ENCODE measurements at regions not wholly inside any gene's neighbourhood (a gene's known extent, or its start where the extent isn't known, plus 50 kb on each side); places are given as distances from the start of the nearest gene placed in this dataset.

DNA sequence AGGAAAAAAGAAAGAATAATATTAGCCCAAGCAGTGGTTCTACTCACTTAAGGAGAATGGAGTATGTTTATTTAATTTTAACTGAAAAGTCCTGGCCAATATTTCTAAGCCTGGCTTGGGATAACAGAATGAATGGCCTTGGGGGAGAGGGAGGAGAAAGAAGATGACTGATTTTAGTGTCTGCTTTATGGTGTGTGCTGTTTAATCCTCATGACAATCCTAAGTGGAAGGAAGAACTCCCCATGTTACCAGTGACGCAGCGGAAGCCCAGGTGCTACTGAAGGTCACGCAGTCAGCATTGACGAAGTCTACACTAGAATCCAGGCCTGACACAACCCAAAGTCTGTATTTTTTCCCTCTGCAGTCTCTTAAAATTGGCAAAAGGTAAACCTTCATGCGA is 50.5 kb downstream of the PALM2AKAP2 start:
- DNase-seq (ENCODE audit: low read depth) = no peak

DNA sequence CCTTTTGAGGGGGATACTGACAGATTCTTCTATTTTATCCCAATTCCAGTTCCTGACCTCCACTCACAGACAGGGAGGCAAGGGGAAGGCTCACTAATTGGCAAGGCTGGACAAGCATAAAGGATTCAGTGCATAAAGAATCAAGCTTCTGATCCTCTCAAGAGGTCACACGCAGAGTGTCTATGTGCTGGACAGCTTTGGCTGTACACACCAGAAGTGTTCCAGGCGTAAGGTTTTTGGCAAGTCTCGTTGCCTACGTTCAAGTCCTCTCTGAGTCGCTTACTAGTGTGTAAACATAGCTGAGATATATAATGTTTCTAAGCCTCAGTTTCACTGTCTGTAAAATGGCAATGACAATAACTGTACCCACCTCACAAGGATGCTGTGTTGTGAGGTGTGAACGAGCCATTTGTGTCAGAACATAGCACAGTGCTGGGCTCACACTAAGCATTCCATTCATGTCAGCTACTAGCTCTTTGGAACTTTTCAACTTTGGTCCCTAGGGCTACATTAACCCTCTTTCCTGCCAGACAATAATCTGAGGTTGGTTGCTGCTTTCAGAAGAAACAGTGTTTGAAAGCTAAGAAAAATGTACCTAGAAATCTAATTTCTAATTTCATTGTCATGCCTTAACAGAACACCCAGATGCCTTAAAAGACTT is 52.1 kb downstream of the PALM2AKAP2 start:
- DNase-seq (ENCODE audit: low read depth) = no peak

- no peak for DNase-seq (ENCODE audit: low read depth)
Measured at GRCh38 chr9:109834855-109835254, 54.9 kb downstream of the PALM2AKAP2 start.

DNA sequence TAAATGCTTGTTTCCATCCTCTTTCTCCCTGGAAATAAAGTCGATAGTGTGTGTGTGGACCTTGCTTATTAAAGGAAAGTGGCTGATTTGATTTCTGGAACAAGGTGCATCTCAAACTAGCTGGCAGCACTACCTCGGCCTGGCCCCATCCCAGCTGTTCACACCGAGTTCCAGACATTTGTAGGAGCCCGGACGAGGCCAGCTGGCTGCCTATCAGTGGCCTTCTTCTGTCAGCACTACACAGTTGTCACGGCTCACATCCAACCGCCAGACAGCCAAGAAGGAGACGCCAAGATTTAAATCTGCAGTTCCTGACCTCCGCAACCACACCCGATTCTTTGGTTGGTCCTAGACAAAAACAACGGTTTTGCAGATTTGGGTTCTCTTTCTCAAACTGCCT is 63.6 kb downstream of the PALM2AKAP2 start:
- DNase-seq (ENCODE audit: low read depth) = no peak

GRCh38 chr9:109845226-109845625 is 65.2 kb downstream of the PALM2AKAP2 start:
- no peak for DNase-seq (ENCODE audit: low read depth)

GRCh38 chr9:109846776-109847175 is 66.8 kb downstream of the PALM2AKAP2 start:
- peak; percentile 5 for DNase-seq (ENCODE audit: low read depth)

GRCh38 chr9:109852556-109852955 is 72.6 kb downstream of the PALM2AKAP2 start:
- no peak for DNase-seq (ENCODE audit: low read depth)

GRCh38 chr9:109855540-109855939 is 75.5 kb downstream of the PALM2AKAP2 start:
- DNase-seq (ENCODE audit: low read depth) = no peak

GRCh38 chr9:109856785-109857184 is 76.8 kb downstream of the PALM2AKAP2 start:
- DNase-seq (ENCODE audit: low read depth) = peak; percentile 76

- peak; percentile 60 for DNase-seq (ENCODE audit: low read depth)
Measured at GRCh38 chr9:109857336-109857735, 77.3 kb downstream of the PALM2AKAP2 start.

GRCh38 chr9:109859447-109859846 is 79.4 kb downstream of the PALM2AKAP2 start:
- DNase-seq (ENCODE audit: low read depth) = no peak

- DNase-seq (ENCODE audit: low read depth) = no peak
Measured at GRCh38 chr9:109860521-109860920, 80.5 kb downstream of the PALM2AKAP2 start.

DNA sequence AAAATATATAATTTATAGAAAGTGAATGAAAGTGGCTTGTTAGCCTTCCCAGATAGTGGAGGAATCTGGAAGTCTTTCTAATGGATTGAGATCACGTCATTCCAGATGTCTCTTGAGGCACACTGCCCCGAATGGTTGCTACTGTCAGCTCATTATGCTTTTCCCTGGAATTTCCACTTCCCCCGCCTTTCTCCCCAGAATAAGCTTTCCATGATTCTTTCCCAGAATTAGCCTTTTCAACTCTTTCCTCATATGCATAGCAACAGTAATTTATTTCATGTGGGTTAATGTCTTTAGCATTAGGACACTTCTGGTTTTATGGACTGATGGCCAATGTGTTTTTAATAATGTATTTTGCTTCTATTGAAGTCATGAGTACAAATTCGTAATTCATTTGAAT is 81.5 kb downstream of the PALM2AKAP2 start:
- peak; percentile 77 for DNase-seq (ENCODE audit: low read depth)

- no peak for DNase-seq (ENCODE audit: low read depth)
Measured at GRCh38 chr9:109861918-109862317, 81.9 kb downstream of the PALM2AKAP2 start.

DNA sequence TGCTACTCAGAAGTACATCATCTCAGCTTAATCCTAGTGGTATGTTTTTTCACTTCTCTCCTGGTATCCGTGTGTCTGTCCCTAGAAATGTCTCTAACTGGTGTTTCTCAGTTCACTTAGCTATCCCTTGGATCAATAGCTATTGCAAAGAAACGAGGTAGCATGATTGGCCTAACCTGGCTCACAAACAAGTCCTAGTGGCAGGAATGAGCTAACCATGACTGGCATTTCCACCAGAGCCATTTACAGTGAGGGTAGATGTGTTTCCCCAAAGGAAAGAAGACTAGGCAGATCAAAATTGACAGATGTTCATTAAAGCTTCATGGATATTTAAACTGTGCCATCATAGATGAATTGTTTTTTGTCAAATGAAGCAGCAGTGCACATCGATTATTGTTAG is 82.5 kb downstream of the PALM2AKAP2 start:
- DNase-seq (ENCODE audit: low read depth) = no peak

DNA sequence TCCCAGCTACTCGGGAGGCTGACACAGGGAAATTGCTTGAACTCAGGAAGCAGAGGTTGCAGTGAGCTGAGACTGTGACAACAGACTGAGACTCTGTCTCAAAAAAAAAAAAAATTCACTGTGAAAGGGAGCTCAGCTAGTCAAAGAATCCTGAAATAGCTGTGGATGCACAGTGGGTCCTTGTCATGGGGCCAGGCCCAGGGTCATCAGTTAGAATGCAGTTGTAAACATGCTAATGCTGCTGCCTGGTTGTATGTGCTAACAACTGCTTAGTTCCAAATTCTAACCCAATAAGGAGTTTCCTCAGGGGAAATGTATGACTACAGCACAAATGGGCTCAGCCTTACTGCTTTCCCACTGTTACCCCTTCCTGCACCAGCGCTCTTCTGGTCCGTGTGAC is 84.0 kb downstream of the PALM2AKAP2 start:
- peak; percentile 24 for DNase-seq (ENCODE audit: low read depth)

GRCh38 chr9:109865521-109865920 is 85.5 kb downstream of the PALM2AKAP2 start:
- DNase-seq (ENCODE audit: low read depth) = no peak

GRCh38 chr9:109868207-109868606 is 88.2 kb downstream of the PALM2AKAP2 start:
- DNase-seq (ENCODE audit: low read depth) = peak; percentile 23

GRCh38 chr9:109868722-109869121 is 88.7 kb downstream of the PALM2AKAP2 start:
- DNase-seq (ENCODE audit: low read depth) = no peak

- DNase-seq (ENCODE audit: low read depth) = no peak
Measured at GRCh38 chr9:109870365-109870764, 90.4 kb downstream of the PALM2AKAP2 start.

DNA sequence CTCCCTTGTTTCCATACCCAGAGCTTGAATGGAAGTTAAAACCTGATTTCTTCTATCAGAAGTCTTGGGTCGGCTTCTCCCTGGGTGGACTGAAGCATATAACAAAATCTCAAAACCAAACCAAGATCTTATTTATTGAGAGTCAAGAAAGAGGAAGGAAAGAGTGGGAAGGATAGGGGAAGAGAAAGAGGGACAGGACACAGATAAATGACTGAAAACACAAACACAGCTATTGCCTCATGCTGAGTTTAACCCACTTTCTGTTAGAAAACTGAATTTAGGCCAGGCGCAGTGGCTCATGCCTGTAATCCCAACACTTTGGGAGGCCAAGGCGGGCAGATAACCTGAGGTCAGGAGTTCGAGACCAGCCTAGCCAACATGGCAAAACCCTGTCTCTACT is 92.9 kb downstream of the PALM2AKAP2 start:
- DNase-seq (ENCODE audit: low read depth) = no peak

DNA sequence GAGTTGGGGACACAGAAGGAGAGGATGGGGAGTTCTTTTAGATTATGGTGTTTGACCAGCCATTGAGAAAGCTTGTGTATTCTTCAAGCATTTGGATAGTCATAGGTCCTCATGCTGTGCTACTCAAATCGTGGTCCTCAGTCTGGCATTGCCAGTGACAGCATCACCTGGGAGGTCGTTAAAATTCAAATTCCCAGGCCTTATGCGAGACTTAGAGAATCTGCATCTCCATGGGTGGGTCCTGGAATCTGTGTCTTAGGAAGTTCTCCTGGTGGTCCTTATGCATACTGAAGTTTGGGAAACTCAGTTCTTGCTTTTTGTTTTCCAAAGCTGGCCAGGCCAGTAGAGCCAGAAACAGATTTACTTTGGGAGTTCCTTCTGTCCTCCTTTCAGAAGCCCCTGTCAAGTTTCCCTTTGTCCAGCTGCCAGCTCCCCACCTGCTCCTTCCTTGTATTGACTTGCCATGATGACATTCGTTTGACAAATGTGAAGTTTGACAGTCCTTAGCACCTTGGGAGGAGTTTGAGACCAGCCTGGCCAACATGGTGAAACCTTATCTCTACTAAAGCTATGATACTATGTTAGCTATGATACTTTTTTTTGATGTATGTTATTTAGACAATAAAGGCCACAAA is 95.6 kb downstream of the PALM2AKAP2 start:
- no peak for DNase-seq (ENCODE audit: low read depth)

DNA sequence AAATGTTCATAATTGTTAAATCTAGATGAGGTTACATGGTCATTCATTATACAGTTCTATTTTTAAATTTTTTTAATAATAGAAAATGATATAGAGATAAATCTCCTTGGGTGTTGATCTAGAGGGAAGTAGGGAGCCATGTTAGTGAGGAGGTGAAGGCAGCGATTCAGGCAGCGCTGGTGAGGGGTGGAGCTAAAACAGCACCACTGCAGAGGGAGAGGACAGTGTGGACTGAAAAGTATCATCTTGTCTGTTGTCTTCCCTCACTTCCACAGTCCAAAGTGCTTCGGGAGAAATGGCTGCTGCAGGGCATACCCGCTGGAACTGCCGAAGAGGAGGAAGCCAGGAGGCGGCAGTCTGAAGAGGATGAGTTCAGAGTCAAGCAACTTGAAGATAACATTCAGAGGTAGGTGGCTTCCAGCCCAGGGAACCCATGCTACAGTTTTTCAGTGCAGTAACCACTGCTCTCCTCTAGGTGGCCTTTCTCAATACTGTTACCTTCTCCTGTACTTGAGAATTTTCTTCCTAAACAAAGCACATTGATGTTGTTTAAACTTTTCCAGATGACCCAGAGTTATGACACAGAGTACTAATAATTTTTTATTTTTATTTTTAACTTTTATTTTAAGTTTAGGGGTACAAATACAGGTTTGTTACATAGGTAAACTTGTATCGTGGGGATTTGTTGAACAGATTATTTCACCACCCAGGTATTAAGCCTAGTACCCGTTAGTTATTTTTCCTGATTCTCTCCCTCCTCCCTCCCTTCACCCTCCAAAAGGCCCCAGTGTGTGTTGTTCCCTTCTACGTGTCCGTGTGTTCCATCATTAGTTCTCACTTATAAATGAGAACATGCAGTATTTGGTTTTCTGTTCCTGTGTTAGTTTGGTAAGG is 100.5 kb downstream of the PALM2AKAP2 start:
- no peak for DNase-seq (ENCODE audit: low read depth)
